ENCODE measurements at regions not wholly inside any gene's neighbourhood (a gene's known extent, or its start where the extent isn't known, plus 50 kb on each side); places are given as distances from the start of the nearest gene placed in this dataset.
A peak's percentile ranks its signal among the peaks of the same experiment; 100 is the strongest.

DNA sequence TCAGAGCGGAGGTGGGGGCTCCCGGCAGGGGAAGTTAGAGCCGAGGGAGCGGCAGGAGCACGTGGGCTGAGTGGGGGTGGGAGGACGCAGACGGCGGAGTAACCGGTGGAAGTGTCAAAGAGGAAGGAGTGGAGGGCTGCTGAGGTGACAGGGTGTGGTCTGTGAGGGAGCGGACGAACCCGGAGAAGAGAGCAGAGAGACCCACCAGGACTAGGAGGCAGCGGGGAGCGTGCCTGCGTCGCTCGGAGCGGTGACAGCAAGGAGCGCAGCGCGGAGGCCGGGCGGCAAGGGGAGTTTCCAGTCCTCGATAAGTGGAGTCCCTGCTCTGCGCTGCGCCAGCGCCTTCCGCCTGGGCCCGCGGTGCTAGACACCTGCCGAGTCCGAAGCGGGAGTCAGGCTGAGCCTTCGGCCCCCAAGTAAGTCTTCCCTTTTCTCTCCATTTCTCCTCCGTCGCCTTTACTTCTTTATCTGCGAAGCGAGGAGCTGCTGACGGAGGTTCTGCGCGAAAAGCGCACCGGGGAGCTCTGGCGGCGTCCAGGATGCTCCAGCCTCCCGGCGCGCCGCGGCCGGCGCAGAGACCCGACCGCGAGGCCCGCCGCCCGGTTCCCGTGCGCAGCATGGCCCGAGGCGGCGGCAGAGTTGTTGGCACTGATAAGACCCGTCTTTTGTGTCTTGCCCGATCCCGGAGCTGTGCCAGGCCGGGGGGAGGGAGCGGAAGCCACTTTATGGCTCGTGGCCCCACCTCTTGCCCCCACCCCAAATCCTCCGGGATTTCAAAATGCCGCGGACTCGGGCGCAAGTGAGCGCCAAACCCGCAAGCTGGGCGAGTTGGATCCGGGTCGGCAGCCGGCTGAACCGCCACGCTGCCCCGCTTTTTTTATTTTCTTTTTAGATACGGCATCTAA, 533.0 kb upstream of the SEMA6D start:
- Histone ChIP-seq H3K27ac (no peak overlapping the region), H3K27me3 (peaks cover 0 to 79% (median 56%) of the 10 kb centered on the region in 7 donors), H3K9me3 (no peaks in the 10 kb centered on the region), H3K4me1 (peaks cover 0 to 21% (median 15%) of the 10 kb centered on the region in 9 donors), H3K4me3 (peak overlapping the region; percentile 27 to 60 (median 53)), H3K36me3 (no peaks in the 10 kb centered on the region)
- TF ChIP-seq, protein P1, sequence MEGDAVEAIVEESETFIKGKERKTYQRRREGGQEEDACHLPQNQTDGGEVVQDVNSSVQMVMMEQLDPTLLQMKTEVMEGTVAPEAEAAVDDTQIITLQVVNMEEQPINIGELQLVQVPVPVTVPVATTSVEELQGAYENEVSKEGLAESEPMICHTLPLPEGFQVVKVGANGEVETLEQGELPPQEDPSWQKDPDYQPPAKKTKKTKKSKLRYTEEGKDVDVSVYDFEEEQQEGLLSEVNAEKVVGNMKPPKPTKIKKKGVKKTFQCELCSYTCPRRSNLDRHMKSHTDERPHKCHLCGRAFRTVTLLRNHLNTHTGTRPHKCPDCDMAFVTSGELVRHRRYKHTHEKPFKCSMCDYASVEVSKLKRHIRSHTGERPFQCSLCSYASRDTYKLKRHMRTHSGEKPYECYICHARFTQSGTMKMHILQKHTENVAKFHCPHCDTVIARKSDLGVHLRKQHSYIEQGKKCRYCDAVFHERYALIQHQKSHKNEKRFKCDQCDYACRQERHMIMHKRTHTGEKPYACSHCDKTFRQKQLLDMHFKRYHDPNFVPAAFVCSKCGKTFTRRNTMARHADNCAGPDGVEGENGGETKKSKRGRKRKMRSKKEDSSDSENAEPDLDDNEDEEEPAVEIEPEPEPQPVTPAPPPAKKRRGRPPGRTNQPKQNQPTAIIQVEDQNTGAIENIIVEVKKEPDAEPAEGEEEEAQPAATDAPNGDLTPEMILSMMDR (IDR thresholded peaks at IDR 0.05), result no peak
- WGBS, 2 donors, result 1% methylated on average over 84 of the region's 84 CpGs
- intact Hi-C loops (cut with DNase I), result no loop called here
- DNase-seq, result peak; percentile 5 to 22
- ATAC-seq, result peak in 6 of 8 donors; percentile 37 to 73 (median 48)

DNA sequence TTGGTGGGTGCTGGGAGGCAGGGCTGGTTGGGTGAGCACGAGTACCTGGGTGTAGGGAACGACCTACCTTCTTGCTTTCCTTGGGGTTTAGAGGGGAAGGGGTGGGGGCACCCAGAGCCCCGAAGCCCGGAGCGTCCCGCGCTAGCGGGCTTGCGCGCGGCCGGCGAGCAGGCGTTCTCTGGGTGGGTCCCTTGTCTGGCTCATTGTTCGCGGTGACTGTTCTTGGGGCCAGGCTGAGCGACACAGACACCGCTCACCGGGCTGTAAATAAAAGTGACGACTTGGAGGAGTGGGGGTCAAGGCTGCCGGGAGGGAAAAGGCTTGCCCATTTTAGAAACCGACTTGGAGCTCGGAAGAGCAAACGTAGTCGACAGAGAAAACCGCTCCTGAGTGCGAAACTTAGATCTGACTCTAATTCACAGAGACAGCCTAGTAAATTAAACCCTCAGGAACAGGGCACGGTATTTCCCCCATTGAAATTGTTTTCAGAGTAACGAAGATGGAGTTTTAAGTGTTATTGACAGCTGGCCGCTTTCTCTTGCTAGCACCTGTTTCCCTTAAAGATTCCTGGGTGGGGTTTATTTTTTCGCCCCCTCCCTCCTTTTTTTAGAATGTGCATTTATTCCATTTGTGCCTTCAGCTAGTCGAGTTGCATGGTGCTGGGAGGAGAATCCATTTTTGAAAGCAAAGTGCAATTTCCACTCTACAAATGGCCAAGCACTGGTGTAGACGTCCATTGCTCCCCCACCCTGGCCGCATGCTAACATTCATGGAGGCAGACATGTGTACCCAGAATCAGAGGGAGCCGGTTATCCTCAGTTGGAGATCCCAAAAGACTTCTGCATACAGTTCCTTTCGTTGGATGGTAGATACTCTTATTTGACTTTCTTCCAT, 532.1 kb upstream of the SEMA6D start:
- peak in 1 of 2 donors; percentile 5 for DNase-seq
- H3K9me3 ChIP-seq, result no peaks in the 10 kb centered on the region
- ATAC-seq, result peak in 5 of 8 donors; percentile 33 to 49 (median 42)
- peaks cover 0 to 79% (median 55%) of the 10 kb centered on the region in 7 donors for H3K27me3 ChIP-seq
- H3K36me3 ChIP-seq, result no peaks in the 10 kb centered on the region
- TF ChIP-seq, protein P1 (IDR thresholded peaks at IDR 0.05), result no peak
- intact Hi-C loops (cut with DNase I), result no loop called here
- H3K4me3 ChIP-seq, result peak overlapping the region; percentile 27 to 60 (median 53)
- peaks cover 0 to 21% (median 15%) of the 10 kb centered on the region in 9 donors for H3K4me1 ChIP-seq
- 9% methylated on average over 36 of the region's 36 CpGs for WGBS, 2 donors
- no peak overlapping the region for H3K27ac ChIP-seq

DNA sequence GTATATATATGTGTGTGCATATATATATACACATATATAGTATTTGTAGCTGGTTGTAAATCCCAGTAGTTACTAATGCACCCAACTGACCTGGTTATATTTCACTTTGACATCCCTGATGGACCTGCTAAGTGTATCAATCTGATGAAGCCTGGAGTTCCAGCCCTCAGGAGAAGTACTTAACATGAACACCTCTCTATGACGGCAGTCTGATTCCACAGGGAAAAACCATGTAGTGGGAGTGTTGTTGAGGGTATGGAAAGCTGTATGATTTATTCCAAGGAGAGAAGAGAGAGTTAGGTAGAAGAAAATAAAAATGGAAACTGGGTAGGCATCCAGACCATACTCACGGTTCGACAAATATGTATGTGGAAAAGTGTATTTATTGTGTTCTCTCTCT, 531.2 kb upstream of the SEMA6D start:
- TF ChIP-seq, protein P1 (IDR thresholded peaks at IDR 0.05), result no peak
- Histone ChIP-seq H3K36me3 (no peaks in the 10 kb centered on the region), H3K4me1 (peaks cover 0 to 21% (median 15%) of the 10 kb centered on the region in 9 donors), H3K27ac (no peak overlapping the region), H3K27me3 (peaks cover 0 to 79% (median 55%) of the 10 kb centered on the region in 7 donors), H3K4me3 (no peak overlapping the region), H3K9me3 (no peaks in the 10 kb centered on the region)
- no peak for ATAC-seq
- intact Hi-C loops (cut with DNase I), result no loop called here
- WGBS, 2 donors, result 72 to 94% methylated on average over 3 of the region's 3 CpGs
- no peak for DNase-seq

Data from heart right ventricle (tissue), 16 donors.